ENCODE measurements at regions not wholly inside any gene's neighbourhood (a gene's known extent, or its start where the extent isn't known, plus 50 kb on each side); places are given as distances from the start of the nearest gene placed in this dataset.
A peak's percentile ranks its signal among the peaks of the same experiment; 100 is the strongest.

GRCh38 chr6:41404182-41404845, 68.9 kb downstream of the NCR2 start:
- ATAC-seq (ENCODE audit: poor library complexity) = no peak
- no peak for DNase-seq
- intact Hi-C loops (cut with DNase I) = no loop called here

GRCh38 chr6:41405941-41406727, 70.7 kb downstream of the NCR2 start:
- no peak for ATAC-seq (ENCODE audit: poor library complexity)
- intact Hi-C loops (cut with DNase I) = no loop called here

GRCh38 chr6:41406728-41407489, 71.5 kb downstream of the NCR2 start:
- DNase-seq = peak; percentile 61
- intact Hi-C loops (cut with DNase I) = no loop called here
- peak; percentile 88 for ATAC-seq (ENCODE audit: poor library complexity)

More at GRCh38 chr6:41405941-41406727, 70.7 kb downstream of the NCR2 start:
- DNase-seq = no peak

GRCh38 chr6:41408576-41408975, 73.2 kb downstream of the NCR2 start:
- intact Hi-C loops (cut with DNase I) = no loop called here
- ATAC-seq (ENCODE audit: poor library complexity) = no peak
- no peak for DNase-seq

GRCh38 chr6:41408982-41409381, 73.6 kb downstream of the NCR2 start:
- ATAC-seq (ENCODE audit: poor library complexity) (no peak), DNase-seq (no peak)
- intact Hi-C loops (cut with DNase I) = no loop called here

GRCh38 chr6:41409489-41409888, 74.1 kb downstream of the NCR2 start:
- intact Hi-C loops (cut with DNase I) = no loop called here
- ATAC-seq (ENCODE audit: poor library complexity) = no peak
- no peak for DNase-seq

GRCh38 chr6:41411961-41412360, 76.6 kb downstream of the NCR2 start:
- ATAC-seq (ENCODE audit: poor library complexity) (no peak), DNase-seq (no peak)
- intact Hi-C loops (cut with DNase I) = no loop called here

GRCh38 chr6:41413250-41413649, 77.8 kb downstream of the NCR2 start:
- DNase-seq (no peak), ATAC-seq (ENCODE audit: poor library complexity) (peak; percentile 49)
- intact Hi-C loops (cut with DNase I) = no loop called here

GRCh38 chr6:41416501-41416837, 81.1 kb downstream of the NCR2 start:
- ATAC-seq (ENCODE audit: poor library complexity) (no peak), DNase-seq (no peak)
- intact Hi-C loops (cut with DNase I) = no loop called here

GRCh38 chr6:41418741-41419140, 83.3 kb downstream of the NCR2 start:
- intact Hi-C loops (cut with DNase I) = no loop called here
- ATAC-seq (ENCODE audit: poor library complexity) = no peak
- no peak for DNase-seq

- intact Hi-C loops (cut with DNase I) = no loop called here
- DNase-seq (no peak), ATAC-seq (ENCODE audit: poor library complexity) (no peak)
Measured at GRCh38 chr6:41419385-41419784, 84.0 kb downstream of the NCR2 start.

- ATAC-seq (ENCODE audit: poor library complexity) (no peak), DNase-seq (no peak)
- intact Hi-C loops (cut with DNase I) = no loop called here
Measured at GRCh38 chr6:41420186-41420585, 84.8 kb downstream of the NCR2 start.

GRCh38 chr6:41422161-41422560, 86.8 kb downstream of the NCR2 start:
- ATAC-seq (ENCODE audit: poor library complexity) (no peak), DNase-seq (no peak)
- intact Hi-C loops (cut with DNase I) = no loop called here

GRCh38 chr6:41423002-41423401, 87.6 kb downstream of the NCR2 start:
- intact Hi-C loops (cut with DNase I) = no loop called here
- DNase-seq (no peak), ATAC-seq (ENCODE audit: poor library complexity) (no peak)

GRCh38 chr6:41424370-41425058, 89.1 kb downstream of the NCR2 start:
- ATAC-seq (ENCODE audit: poor library complexity) (peak; percentile 59), DNase-seq (peak; percentile 77)
- intact Hi-C loops (cut with DNase I) = no loop called here

- no peak for ATAC-seq (ENCODE audit: poor library complexity)
- intact Hi-C loops (cut with DNase I) = no loop called here
- no peak for DNase-seq
Measured at GRCh38 chr6:41425511-41425910, 90.1 kb downstream of the NCR2 start.

GRCh38 chr6:41426438-41426851, 91.0 kb downstream of the NCR2 start:
- intact Hi-C loops (cut with DNase I) = no loop called here
- DNase-seq = no peak
- ATAC-seq (ENCODE audit: poor library complexity) = no peak

- no peak for ATAC-seq (ENCODE audit: poor library complexity)
- no peak for DNase-seq
- intact Hi-C loops (cut with DNase I) = no loop called here
Measured at GRCh38 chr6:41426888-41427641, 91.7 kb downstream of the NCR2 start.
